ENCODE measurements at regions not wholly inside any gene's neighbourhood (a gene's known extent, or its start where the extent isn't known, plus 50 kb on each side); places are given as distances from the start of the nearest gene placed in this dataset.

GRCh38 chr5:20985754-20986153 lies 997.8 kb upstream of the CDH18 start:
- no peak for TF ChIP-seq FOXM1 (IDR thresholded peaks at IDR 0.05; ENCODE audit: borderline replicate concordance, low read depth)
- no peak for TF ChIP-seq TAF1 (IDR thresholded peaks at IDR 0.05; ENCODE audit: low read depth)
- no peak for TF ChIP-seq MAX (IDR thresholded peaks at IDR 0.05)
- TF ChIP-seq EGR1 (IDR thresholded peaks at IDR 0.05): no peak
- TF ChIP-seq EP300 (IDR thresholded peaks at IDR 0.05; ENCODE audit: borderline replicate concordance): no peak
- no peak for TF ChIP-seq CEBPB (IDR thresholded peaks at IDR 0.05)
- TF ChIP-seq NFIC (IDR thresholded peaks at IDR 0.05): no peak
- no peak for TF ChIP-seq CREB1 (IDR thresholded peaks at IDR 0.05; ENCODE audit: low read depth)
- no peak for TF ChIP-seq TCF12 (IDR thresholded peaks at IDR 0.05; ENCODE audit: low read depth)

All from Ishikawa (cell line).